ENCODE measurements at regions not wholly inside any gene's neighbourhood (a gene's known extent, or its start where the extent isn't known, plus 50 kb on each side); places are given as distances from the start of the nearest gene placed in this dataset.

- TF ChIP-seq CTCF (IDR thresholded peaks at IDR 0.05), result no peak
- no peak for TF ChIP-seq EZH2phosphoT487 (IDR thresholded peaks at IDR 0.05)
- TF ChIP-seq EZH2 (IDR thresholded peaks at IDR 0.05), result no peak
These were observed 70.5 kb upstream of the SP4 start for GRCh38 chr7:21357151-21358097.

All from neural progenitor cell (in vitro differentiated cells).